ENCODE measurements at regions not wholly inside any gene's neighbourhood (a gene's known extent, or its start where the extent isn't known, plus 50 kb on each side); places are given as distances from the start of the nearest gene placed in this dataset.

DNA sequence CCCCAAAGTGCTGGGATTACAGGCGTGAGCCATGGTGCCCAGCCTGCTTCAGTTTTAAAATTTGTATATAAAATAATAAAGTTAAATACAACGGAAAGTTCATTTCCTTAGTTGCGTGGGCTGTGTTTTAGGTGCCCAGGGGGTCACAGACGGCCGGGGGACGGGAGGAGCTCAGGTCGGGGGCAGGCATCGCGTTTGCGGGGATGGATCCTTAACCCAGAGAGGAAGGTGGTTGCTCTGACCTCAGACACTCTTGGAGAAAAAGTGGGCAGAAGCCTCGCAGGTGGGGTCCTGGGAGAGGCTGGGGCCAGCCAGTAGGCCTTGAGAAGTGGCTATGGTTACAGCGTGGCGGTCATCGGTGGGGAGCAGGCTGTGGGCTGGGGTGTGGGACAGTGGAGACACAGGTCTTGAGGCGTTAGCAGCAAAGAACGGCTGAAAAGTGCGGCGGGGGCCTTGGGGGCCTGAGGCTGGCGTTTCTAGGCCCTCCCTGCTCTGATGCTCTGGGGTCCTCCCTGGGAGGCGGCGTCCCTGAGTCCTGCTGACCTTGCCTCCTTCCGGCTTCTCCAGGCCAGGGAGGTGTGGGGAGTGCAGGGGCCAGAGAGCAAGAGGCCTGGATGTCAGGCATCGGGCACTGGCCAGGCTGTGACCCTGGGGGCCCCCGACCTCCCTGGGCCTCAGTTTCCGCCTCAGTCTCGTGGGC lies 54.4 kb downstream of the UNCX start:
- no peaks in the 10 kb centered on the region for H3K36me3 Mint-ChIP-seq (ENCODE audit: insufficient read depth)
- DNase-seq: no peak
- H3K4me3 Mint-ChIP-seq: peak overlapping the region in 1 of 2 donors; percentile 8
- H3K27me3 Mint-ChIP-seq: peaks cover 7 to 46% of the 10 kb centered on the region in 2 donors
- peaks cover 0 to 3% of the 10 kb centered on the region in 2 donors for H3K4me1 Mint-ChIP-seq (ENCODE audit: low read depth in 2 of 2)
- no peak for ATAC-seq (replicated peaks)
- H3K27ac Mint-ChIP-seq: no peak overlapping the region
- H3K9me3 Mint-ChIP-seq: no peaks in the 10 kb centered on the region

DNA sequence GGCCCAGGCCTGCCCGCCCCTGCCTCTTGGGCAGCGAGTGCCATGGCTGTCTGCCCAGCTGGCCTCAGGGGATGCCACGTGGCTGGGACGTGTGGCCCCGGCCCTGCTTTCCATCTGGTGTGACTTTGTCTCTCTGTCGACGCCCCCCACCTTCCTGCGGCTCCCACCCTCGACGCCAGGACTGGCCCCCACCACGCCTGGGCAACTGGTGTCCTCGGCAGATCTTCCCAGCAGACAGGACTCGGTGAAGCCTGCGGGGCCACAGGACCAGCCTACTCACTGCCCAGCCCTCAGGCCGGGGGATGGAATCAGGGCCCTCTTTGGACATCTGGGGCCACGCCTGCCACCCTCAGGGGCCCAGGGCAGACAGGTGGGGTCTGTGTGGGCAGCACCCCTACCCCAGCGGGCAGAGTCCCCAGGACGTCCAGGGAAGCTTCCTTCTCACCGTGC lies 55.1 kb downstream of the UNCX start:
- no peaks in the 10 kb centered on the region for H3K36me3 Mint-ChIP-seq (ENCODE audit: insufficient read depth)
- peaks cover 7 to 53% of the 10 kb centered on the region in 2 donors for H3K27me3 Mint-ChIP-seq
- H3K9me3 Mint-ChIP-seq: no peaks in the 10 kb centered on the region
- no peak overlapping the region for H3K27ac Mint-ChIP-seq
- no peak for ATAC-seq (replicated peaks)
- H3K4me3 Mint-ChIP-seq: peak overlapping the region in 1 of 2 donors; percentile 8
- no peak for DNase-seq
- H3K4me1 Mint-ChIP-seq (ENCODE audit: low read depth in 2 of 2): peaks cover 0 to 3% of the 10 kb centered on the region in 2 donors

DNA sequence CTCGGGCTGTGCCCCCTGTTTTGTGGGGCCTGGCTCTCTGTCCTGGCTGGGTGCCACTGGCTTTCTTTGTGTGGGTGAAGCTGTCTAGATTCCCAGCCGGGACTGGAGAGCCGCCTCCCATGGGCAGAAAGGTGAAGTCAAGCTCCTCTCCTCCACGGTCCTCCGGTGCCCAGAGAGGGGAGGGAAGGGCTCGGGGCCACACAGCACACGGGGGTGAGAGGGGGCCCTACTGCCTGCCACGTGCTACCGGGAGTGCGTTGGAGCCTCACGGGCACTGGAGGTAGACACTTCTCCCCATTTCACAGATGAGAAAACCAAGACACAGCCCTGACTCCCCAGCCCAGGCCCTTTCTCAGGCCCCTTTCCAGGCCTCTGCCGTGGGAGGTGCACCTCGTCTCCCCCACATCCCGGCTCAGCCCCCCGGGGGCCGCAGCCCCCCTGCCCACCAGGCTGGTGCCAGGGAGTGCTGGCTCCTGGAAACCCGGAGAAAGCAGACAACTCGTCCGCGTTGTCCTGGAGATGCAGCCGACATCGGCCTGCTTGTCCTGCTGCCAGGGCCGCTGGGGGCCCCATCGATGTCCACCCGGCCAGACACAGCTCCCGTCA lies 55.8 kb downstream of the UNCX start:
- ATAC-seq (replicated peaks) (no peak), DNase-seq (no peak)
- Mint-ChIP-seq H3K4me3 (no peak overlapping the region), H3K27ac (no peak overlapping the region), H3K4me1 (ENCODE audit: low read depth in 2 of 2) (peaks cover 0 to 3% of the 10 kb centered on the region in 2 donors), H3K27me3 (peaks cover 7 to 60% of the 10 kb centered on the region in 2 donors), H3K36me3 (ENCODE audit: insufficient read depth) (peaks cover 3% of the 10 kb centered on the region), H3K9me3 (no peaks in the 10 kb centered on the region)

DNA sequence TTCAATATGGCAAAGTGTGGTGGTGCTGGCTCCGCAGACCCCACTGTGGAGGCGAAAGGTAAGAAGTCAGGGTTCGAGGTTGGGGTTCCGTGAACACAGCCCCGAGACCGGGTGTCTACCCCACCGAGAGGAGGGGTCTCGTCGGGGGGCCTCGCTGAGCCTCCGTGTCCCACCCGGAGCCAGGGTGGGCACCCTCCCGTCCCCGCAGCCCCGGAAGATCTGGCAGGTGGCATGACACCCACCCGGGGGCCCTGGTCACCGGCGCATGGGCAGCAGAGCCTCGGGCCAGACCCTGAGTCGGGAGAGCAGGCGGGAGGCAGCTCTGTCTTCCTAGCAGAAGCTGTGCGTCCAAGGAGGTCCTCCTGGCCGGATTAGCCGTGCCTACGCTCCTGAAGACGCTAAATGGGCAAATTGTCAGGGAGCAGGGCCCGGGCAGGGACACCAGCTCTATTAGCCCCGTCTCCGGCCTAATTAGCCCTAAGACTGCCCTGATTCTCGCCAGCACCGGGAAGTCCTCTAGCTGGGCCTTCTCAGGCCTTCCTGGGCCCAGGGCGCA lies 56.4 kb downstream of the UNCX start:
- ATAC-seq (replicated peaks) (no peak), DNase-seq (no peak)
- H3K27me3 Mint-ChIP-seq: peaks cover 7 to 63% of the 10 kb centered on the region in 2 donors
- H3K36me3 Mint-ChIP-seq (ENCODE audit: insufficient read depth): peaks cover 4% of the 10 kb centered on the region
- peaks cover 0 to 3% of the 10 kb centered on the region in 2 donors for H3K4me1 Mint-ChIP-seq (ENCODE audit: low read depth in 2 of 2)
- H3K27ac Mint-ChIP-seq: no peak overlapping the region
- H3K9me3 Mint-ChIP-seq: no peaks in the 10 kb centered on the region
- peak overlapping the region; percentile 77 to 81 for H3K4me3 Mint-ChIP-seq

DNA sequence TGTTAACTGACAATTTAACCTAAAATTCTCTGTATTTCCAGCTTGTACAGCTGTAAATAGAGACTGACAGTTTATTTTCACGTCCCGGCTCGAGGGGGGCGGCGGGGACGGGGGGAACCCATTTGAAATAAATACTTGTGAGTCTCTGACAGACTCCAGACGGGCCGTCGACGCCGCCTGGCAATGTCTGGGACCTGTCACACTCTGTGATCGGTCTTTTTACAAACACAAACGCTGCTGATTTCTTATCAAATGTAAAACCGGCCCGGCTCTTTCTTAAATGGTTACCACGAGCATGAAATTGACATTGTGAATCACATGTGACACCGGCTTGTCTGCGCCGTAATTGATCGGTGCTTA lies 57.0 kb downstream of the UNCX start:
- Mint-ChIP-seq H3K4me3 (peak overlapping the region; percentile 77 to 81), H3K27me3 (peaks cover 7 to 58% of the 10 kb centered on the region in 2 donors), H3K4me1 (ENCODE audit: low read depth in 2 of 2) (peaks cover 3% of the 10 kb centered on the region in 2 donors), H3K9me3 (no peaks in the 10 kb centered on the region), H3K36me3 (ENCODE audit: insufficient read depth) (peaks cover 4% of the 10 kb centered on the region), H3K27ac (peak overlapping the region in 1 of 2 donors; percentile 89)
- ATAC-seq (replicated peaks) (no peak), DNase-seq (no peak)

DNA sequence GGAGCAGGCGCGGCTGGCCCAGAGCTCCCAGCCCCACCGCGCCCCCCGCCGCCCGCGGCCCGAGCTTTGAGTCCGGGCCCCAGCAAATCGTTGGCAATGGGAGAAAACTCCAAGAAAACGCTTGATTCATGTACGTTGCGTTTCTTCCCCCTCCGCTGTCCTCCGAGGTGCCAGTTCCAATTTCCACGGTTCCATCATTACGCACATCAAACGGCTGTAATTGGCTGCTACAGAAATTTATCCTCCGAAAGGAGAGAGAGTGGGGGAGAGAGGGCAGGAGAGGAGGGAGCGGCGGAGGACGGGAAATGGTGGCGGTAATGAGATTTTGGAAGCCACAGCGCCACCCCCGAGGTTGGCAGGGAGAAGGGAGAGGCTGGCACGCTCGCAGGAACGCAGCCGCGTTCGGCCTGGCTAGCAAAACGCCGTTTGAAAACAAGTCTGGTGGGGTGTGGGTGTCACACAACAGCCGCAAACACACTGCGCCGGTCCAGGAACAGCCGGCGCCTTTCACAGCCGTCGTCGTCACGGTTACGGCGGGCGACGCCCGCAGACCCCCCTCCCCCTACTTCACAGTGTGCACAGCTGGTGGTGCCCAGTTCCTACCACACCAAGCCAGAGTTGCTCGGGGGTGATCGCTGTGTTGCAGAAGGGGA lies 57.5 kb downstream of the UNCX start:
- no peaks in the 10 kb centered on the region for H3K9me3 Mint-ChIP-seq
- H3K27ac Mint-ChIP-seq: peak overlapping the region in 1 of 2 donors; percentile 89
- H3K36me3 Mint-ChIP-seq (ENCODE audit: insufficient read depth): peaks cover 4% of the 10 kb centered on the region
- H3K27me3 Mint-ChIP-seq: peaks cover 7 to 53% of the 10 kb centered on the region in 2 donors
- H3K4me1 Mint-ChIP-seq (ENCODE audit: low read depth in 2 of 2): peaks cover 3 to 4% of the 10 kb centered on the region in 2 donors
- DNase-seq (peak; percentile 16 to 47 (median 25)), ATAC-seq (replicated peaks) (peak; percentile 87)
- H3K4me3 Mint-ChIP-seq: peak overlapping the region; percentile 77 to 81

DNA sequence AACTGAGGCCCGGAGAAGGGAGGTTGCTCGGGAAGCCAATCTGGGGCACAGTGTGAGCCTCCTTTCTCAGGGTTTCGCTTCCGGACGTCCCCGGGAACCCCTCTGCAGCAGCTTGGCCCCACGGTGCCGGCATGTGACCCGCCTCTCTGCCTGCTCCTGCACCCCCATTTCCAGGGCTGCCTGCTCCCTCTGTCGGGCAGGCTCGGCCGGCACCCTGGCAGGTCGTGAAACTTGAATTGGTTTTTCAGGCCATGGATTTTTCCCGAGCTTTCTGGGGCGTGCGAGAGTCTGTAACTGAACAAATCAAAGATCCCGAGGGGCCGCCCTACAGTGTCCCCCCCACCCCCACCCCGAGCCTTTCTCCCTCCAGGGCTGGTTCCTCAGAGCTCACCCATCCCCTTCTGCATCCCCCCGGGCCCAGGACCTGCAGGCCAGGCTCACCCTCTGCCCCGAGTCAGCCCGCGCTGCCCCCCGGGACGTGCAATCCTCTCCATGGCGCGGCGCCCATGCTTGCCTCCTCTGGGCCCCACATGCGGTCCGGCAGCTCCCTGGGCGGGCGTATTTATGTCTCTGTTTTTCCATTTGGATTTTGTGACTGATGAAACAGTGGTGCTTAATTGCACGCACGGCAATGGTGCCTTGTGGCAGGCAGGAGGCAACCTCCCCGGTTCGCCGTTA lies 58.1 kb downstream of the UNCX start:
- H3K27ac Mint-ChIP-seq: peak overlapping the region; percentile 59 to 89
- no peak for DNase-seq
- peak; percentile 18 for ATAC-seq (replicated peaks)
- peak overlapping the region; percentile 77 to 81 for H3K4me3 Mint-ChIP-seq
- H3K36me3 Mint-ChIP-seq (ENCODE audit: insufficient read depth): peaks cover 4% of the 10 kb centered on the region
- peaks cover 3 to 4% of the 10 kb centered on the region in 2 donors for H3K4me1 Mint-ChIP-seq (ENCODE audit: low read depth in 2 of 2)
- no peaks in the 10 kb centered on the region for H3K9me3 Mint-ChIP-seq
- H3K27me3 Mint-ChIP-seq: peaks cover 7 to 51% of the 10 kb centered on the region in 2 donors

DNA sequence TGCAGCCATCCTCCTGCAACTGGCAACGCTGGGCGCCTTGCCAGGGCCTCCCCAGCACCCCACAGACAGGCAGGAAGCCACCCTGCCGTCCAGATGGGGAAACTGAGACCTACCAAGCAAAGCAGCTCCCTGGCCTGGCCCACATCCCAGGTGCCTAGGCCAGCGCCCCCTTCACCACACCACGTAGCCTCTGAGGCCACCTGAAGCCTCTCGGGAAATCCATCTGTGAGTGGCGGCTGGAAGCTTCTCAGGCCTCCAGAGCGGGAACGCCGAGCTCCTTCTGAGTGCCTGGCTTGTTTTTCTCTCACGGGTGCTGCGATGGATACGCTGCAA lies 58.7 kb downstream of the UNCX start:
- H3K4me3 Mint-ChIP-seq: peak overlapping the region; percentile 77 to 81
- peaks cover 7 to 51% of the 10 kb centered on the region in 2 donors for H3K27me3 Mint-ChIP-seq
- peaks cover 4% of the 10 kb centered on the region for H3K36me3 Mint-ChIP-seq (ENCODE audit: insufficient read depth)

DNA sequence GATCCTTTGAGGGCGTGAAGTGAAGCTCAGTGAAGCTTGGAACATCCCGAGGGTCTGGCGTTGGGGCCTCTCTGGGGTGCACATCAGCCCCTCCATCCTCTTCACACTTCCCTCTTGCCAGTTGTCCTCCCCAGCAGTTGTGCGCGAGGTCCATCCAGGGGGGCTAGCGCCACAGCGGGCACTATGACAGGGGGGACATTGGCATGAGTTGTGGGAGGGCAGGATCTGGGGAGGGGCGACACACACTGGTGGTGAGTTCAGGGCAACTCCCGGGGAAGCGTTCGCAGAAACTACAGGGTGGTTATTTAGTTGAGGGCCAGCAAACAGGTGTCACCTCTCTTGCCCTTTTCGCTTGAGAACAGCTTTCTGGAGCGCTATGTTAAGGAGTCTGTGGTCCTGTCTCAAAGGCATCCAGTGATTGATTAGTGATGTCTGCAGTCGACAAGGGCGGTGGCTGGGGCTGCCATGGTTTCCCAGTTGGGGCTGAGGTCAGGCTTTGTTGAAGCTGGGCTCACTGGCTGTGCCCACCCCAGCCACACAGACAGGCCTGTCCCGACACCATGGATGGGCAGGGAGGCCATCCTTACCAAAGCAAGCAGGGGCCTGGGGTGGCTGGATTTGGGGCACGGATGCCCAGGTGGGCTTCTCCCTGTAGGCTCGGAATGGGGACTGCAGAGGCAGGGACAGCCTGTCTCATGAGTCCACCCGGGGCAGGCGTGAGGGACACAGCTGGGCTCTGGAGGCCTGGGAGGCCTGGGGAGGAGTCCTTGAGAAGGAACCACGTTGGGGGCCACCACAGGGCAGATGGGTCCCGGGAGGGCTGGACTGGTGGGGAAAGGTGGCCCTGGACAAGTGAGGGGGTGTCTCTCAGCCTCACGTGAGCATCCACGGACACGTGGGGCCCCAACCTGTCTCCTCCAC lies 59.4 kb downstream of the UNCX start:
- ATAC-seq (replicated peaks): no peak
- peaks cover 4% of the 10 kb centered on the region for H3K36me3 Mint-ChIP-seq (ENCODE audit: insufficient read depth)
- no peak for DNase-seq

More for the DNA sequence above, 58.7 kb downstream of the UNCX start:
- Mint-ChIP-seq H3K9me3 (no peaks in the 10 kb centered on the region), H3K4me1 (ENCODE audit: low read depth in 2 of 2) (peaks cover 3 to 4% of the 10 kb centered on the region in 2 donors), H3K27ac (peak overlapping the region; percentile 46 to 59)
- DNase-seq (no peak), ATAC-seq (replicated peaks) (no peak)

DNA sequence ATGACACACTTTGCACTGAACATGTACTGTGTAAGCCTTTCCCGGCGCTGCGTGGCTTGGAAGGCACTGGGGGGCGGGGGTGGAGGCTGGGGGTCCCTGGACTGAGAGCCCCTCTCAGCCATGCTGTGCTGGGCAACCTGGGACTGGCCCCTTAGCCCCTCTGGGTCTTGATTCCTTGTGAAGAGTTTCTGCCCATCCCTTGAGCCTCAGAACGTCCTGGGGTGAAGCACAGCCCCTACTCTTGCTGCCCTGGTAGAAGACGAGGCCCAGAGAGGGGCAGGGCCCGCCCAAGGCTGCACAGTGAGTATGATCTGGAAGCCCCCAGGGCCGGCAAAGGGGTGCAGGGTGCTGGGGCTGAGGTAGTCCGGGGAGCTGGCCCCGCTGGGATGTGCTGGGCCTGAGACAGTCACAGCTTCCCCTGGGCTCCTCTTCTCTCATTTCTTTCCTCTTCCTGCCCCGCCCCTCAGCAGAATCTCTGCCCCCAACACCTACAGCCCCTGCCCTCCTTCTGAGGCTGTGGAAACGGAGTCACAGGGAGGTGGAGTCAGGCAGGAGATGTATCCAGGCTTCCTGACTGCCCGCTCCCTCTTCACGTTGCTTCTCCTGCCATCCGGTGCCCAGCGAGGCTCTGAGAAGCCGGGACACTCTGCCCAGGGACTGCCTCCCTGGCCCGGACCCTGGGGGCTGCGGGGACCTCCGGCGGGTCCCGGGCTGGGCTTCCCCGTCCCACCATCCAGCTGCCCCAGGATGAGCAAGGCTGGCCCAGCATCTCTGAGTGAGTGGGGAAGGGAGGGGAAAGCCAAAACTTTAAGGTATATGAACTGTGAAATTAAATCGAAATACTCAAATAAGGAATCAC lies 60.5 kb downstream of the UNCX start:
- Mint-ChIP-seq H3K4me3 (no peak overlapping the region), H3K36me3 (ENCODE audit: insufficient read depth) (peaks cover 4% of the 10 kb centered on the region), H3K4me1 (ENCODE audit: low read depth in 2 of 2) (peaks cover 3 to 7% of the 10 kb centered on the region in 2 donors), H3K9me3 (no peaks in the 10 kb centered on the region), H3K27ac (no peak overlapping the region), H3K27me3 (peaks cover 14 to 53% of the 10 kb centered on the region in 2 donors)
- ATAC-seq (replicated peaks): no peak
- DNase-seq: no peak

More for the DNA sequence above, 59.4 kb downstream of the UNCX start:
- peaks cover 7 to 53% of the 10 kb centered on the region in 2 donors for H3K27me3 Mint-ChIP-seq
- H3K4me1 Mint-ChIP-seq (ENCODE audit: low read depth in 2 of 2): peaks cover 3 to 7% of the 10 kb centered on the region in 2 donors
- H3K4me3 Mint-ChIP-seq: peak overlapping the region; percentile 77 to 81
- H3K9me3 Mint-ChIP-seq: no peaks in the 10 kb centered on the region
- H3K27ac Mint-ChIP-seq: peak overlapping the region in 1 of 2 donors; percentile 46

DNA sequence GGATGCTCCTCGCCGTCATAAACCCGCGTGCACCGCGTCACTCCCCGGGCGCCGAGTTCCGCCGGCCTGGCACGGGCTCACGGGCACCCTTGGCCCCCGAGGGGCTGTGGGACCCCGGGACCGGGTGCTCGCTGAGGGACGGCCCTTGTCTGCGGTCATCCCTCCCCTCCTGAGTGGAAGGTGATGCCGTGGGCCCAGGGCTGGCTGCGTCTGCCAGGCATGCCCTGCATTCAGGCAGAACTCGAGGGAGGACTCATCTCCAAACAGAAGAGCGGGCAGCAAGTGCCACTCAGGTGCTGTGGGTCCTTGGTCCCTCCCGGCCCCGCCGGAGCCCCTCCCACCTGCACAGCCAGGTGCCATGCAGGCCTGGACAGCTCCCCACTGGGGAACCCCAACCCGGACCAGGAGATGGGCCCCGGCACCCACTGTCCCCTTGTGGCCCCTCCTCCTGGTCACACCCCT lies 61.3 kb downstream of the UNCX start:
- ATAC-seq (replicated peaks): no peak
- H3K27ac Mint-ChIP-seq: no peak overlapping the region
- no peak for DNase-seq
- H3K9me3 Mint-ChIP-seq: no peaks in the 10 kb centered on the region
- peaks cover 3 to 7% of the 10 kb centered on the region in 2 donors for H3K4me1 Mint-ChIP-seq (ENCODE audit: low read depth in 2 of 2)
- no peak overlapping the region for H3K4me3 Mint-ChIP-seq
- peaks cover 14 to 55% of the 10 kb centered on the region in 2 donors for H3K27me3 Mint-ChIP-seq
- peaks cover 4% of the 10 kb centered on the region for H3K36me3 Mint-ChIP-seq (ENCODE audit: insufficient read depth)
